H1 (cell line): ENCODE measurements at regions not wholly inside any gene's neighbourhood (a gene's known extent, or its start where the extent isn't known, plus 50 kb on each side); places are given as distances from the start of the nearest gene placed in this dataset.

Source experiments
- CTCF ChIA-PET: fragments of 300-600 bp; sonication (Branson Sonifier 250); formaldehyde crosslinking; loops from one replicate; lab custom pipeline; 2021; ENCODE audit not compliant: partially characterized antibody; lab: Charles Lee
- POLR2A ChIA-PET: fragments of 300-600 bp; sonication (Branson Sonifier 250); formaldehyde crosslinking; loops from one replicate; lab custom pipeline; 2021; ENCODE audit warnings: inconsistent platforms; ENCODE audit not compliant: partially characterized antibody; lab: Charles Lee
- DNase-seq, 2 experiments: peaks; one replicate each; pipeline versions ENCODE4 v3.0.0 to v3.0.0-alpha.2; 2010 to 2022; ENCODE audit warnings: low spot score in 2 of 2, low read depth in 1 of 2, mixed read lengths in 1 of 2
- FAIRE-seq: peaks from 2 replicates; lab custom pipeline; 2011; peaks lifted over from hg19 to GRCh38; lab: Jason Lieb, UNC
- H2AFZ ChIP-seq: 2 replicates; pipeline ENCODE4 v1.8.1; 2012; ENCODE audit warnings: low read length, inconsistent platforms
- H2AK5ac ChIP-seq: 2 replicates; pipeline ENCODE4 v1.6.1; 2013; ENCODE audit warnings: low read depth, low read length
- H2BK120ac ChIP-seq: replicated peaks from 2 replicates; pipeline ENCODE3; 2013; ENCODE audit warnings: low read depth, low read length, inconsistent platforms
- H2BK12ac ChIP-seq: 2 replicates; pipeline ENCODE4 v1.6.1; 2013; ENCODE audit warnings: low read depth, low read length
- H2BK15ac ChIP-seq: 2 replicates; pipeline ENCODE4 v1.6.1; 2013; ENCODE audit warnings: low read length
- H2BK20ac ChIP-seq: 2 replicates; pipeline ENCODE4 v1.6.1; 2013; ENCODE audit warnings: low read length
- H2BK5ac ChIP-seq: 2 replicates; pipeline ENCODE4 v1.6.1; 2013; ENCODE audit warnings: low read depth, low read length
- H3K14ac ChIP-seq: 2 replicates; pipeline ENCODE4 v1.6.1; 2013; ENCODE audit warnings: inconsistent platforms; ENCODE audit not compliant: insufficient read length
- H3K18ac ChIP-seq: 2 replicates; pipeline ENCODE4 v1.6.1; 2013; ENCODE audit warnings: low read length; ENCODE audit errors: extremely low read depth
- H3K23ac ChIP-seq: 2 replicates; pipeline ENCODE4 v1.6.1; 2013; ENCODE audit warnings: inconsistent platforms; ENCODE audit not compliant: insufficient read length
- H3K23me2 ChIP-seq: 2 replicates; pipeline ENCODE4 v1.6.1; 2013; ENCODE audit warnings: low read depth, low read length
- H3K27ac ChIP-seq: 2 replicates; pipeline ENCODE4 v1.6.1; 2011; ENCODE audit warnings: low read depth, low read length, inconsistent platforms
- H3K27me3 ChIP-seq, 4 experiments: replicated peaks in 1 of 4; 1 replicate in 1 of 4; 2 replicates in 3 of 4; pipeline versions ENCODE4 v1.6.1 to v1.8.1; 2011 to 2013; ENCODE audit warnings: low read length in 3 of 4, mild to moderate bottlenecking in 3 of 4, inconsistent platforms in 2 of 4, mixed read lengths in 2 of 4, moderate library complexity in 1 of 4; ENCODE audit not compliant: control insufficient read depth in 3 of 4, insufficient read depth in 3 of 4; ENCODE audit errors: extremely low read depth in 1 of 4
- H3K36me3 ChIP-seq, 4 experiments: 2 replicates each; pipeline versions ENCODE4 v1.6.1 to v1.8.1; 2011 to 2013; ENCODE audit warnings: mild to moderate bottlenecking in 4 of 4, low read length in 3 of 4, moderate library complexity in 2 of 4, control low read depth in 1 of 4, inconsistent platforms in 1 of 4; ENCODE audit not compliant: insufficient read depth in 4 of 4, control insufficient read depth in 2 of 4
- H3K4ac ChIP-seq: replicated peaks from 2 replicates; pipeline ENCODE3; 2013; ENCODE audit warnings: low read length, low read depth, mixed read lengths, inconsistent platforms; ENCODE audit not compliant: insufficient read length
- H3K4me1 ChIP-seq, 4 experiments: replicated peaks in 1 of 4; 1 replicate in 1 of 4; 2 replicates in 3 of 4; pipeline versions ENCODE4 v1.6.1 to v1.8.1; 2011 to 2013; ENCODE audit warnings: low read length in 3 of 4, inconsistent platforms in 2 of 4, mixed read lengths in 1 of 4; ENCODE audit not compliant: insufficient read depth in 4 of 4, control insufficient read depth in 3 of 4
- H3K4me2 ChIP-seq, 2 experiments: 2 replicates each; pipeline versions ENCODE4 v1.6.1 to v1.8.1; 2011 to 2013; ENCODE audit warnings: low read depth in 2 of 2, low read length in 2 of 2, control low read depth in 1 of 2, inconsistent platforms in 1 of 2, mild to moderate bottlenecking in 1 of 2; ENCODE audit not compliant: insufficient read depth in 1 of 2
- H3K4me3 ChIP-seq, 4 experiments: fragments of 200-600, 300-600 bp in 1 of 4; sonication (generic), shearing (Covaris generic), sonication (Bioruptor Twin) in 1 of 4; 2 replicates each; pipeline versions ENCODE4 v1.5.1 to v1.8.1; 2011 to 2016; ENCODE audit warnings: low read length in 4 of 4, low read depth in 3 of 4, control low read depth in 2 of 4, inconsistent platforms in 2 of 4, mild to moderate bottlenecking in 2 of 4, mixed read lengths in 1 of 4, moderate library complexity in 1 of 4; ENCODE audit not compliant: insufficient read depth in 2 of 4; ENCODE audit errors: extremely low read depth in 1 of 4
- H3K56ac ChIP-seq: replicated peaks from 2 replicates; pipeline ENCODE3; 2013; ENCODE audit warnings: low read depth, mild to moderate bottlenecking, mixed read lengths, low read length, inconsistent platforms; ENCODE audit not compliant: insufficient read length
- H3K79me1 ChIP-seq: 2 replicates; pipeline ENCODE4 v1.6.1; 2013; ENCODE audit warnings: low read depth, low read length, control low read depth
- H3K79me2 ChIP-seq, 2 experiments: 2 replicates each; pipeline versions ENCODE4 v1.6.1 to v1.8.1; 2012 to 2013; ENCODE audit warnings: low read length in 2 of 2, mild to moderate bottlenecking in 2 of 2, inconsistent platforms in 1 of 2; ENCODE audit not compliant: insufficient read depth in 2 of 2, control insufficient read depth in 1 of 2
- H3K9ac ChIP-seq, 4 experiments: replicated peaks in 1 of 4; 1 replicate in 1 of 4; 2 replicates in 3 of 4; pipeline versions ENCODE4 v1.6.1 to v1.8.1; 2011 to 2013; ENCODE audit warnings: low read depth in 3 of 4, low read length in 3 of 4, control low read depth in 2 of 4, mild to moderate bottlenecking in 2 of 4, moderate library complexity in 2 of 4, inconsistent platforms in 1 of 4; ENCODE audit errors: extremely low read depth in 1 of 4
- H3K9me3 ChIP-seq, 2 experiments: 2 replicates each; pipeline versions ENCODE4 v1.6.1 to v1.8.1; 2012 to 2013; ENCODE audit warnings: mild to moderate bottlenecking in 2 of 2, moderate library complexity in 2 of 2, control low read depth in 1 of 2, inconsistent platforms in 1 of 2, low read depth in 1 of 2, low read length in 1 of 2, mixed read lengths in 1 of 2; ENCODE audit not compliant: insufficient read depth in 2 of 2
- H4K20me1 ChIP-seq, 2 experiments: replicated peaks in 1 of 2; 2 replicates each; pipeline versions ENCODE3 to v1.8.1; 2011 to 2013; ENCODE audit warnings: inconsistent platforms in 2 of 2, low read length in 2 of 2, mild to moderate bottlenecking in 1 of 2; ENCODE audit not compliant: insufficient read depth in 2 of 2, control insufficient read depth in 1 of 2
- H4K5ac ChIP-seq: 2 replicates; pipeline ENCODE4 v1.6.1; 2013; ENCODE audit warnings: low read length, low read depth, mixed read lengths, inconsistent platforms; ENCODE audit not compliant: insufficient read length
- H4K8ac ChIP-seq: 2 replicates; pipeline ENCODE4 v1.8.0; 2013; ENCODE audit warnings: mild to moderate bottlenecking, moderate library complexity, low read length, inconsistent platforms; ENCODE audit not compliant: insufficient read depth; ENCODE audit errors: extremely low read depth
- H4K91ac ChIP-seq: replicated peaks from 2 replicates; pipeline ENCODE3; 2013; ENCODE audit warnings: low read length, mixed read lengths, inconsistent platforms; ENCODE audit not compliant: insufficient read length
- HDAC2 ChIP-seq, 2 experiments: fragments of 300-600 bp in 1 of 2; sonication (generic) in 1 of 2; IDR thresholded peaks; 2 replicates each; pipeline ENCODE4 v1.6.1; 2011 to 2012; ENCODE audit warnings: low read depth in 2 of 2, low read length in 2 of 2, mild to moderate bottlenecking in 2 of 2, moderate library complexity in 2 of 2, borderline replicate concordance in 1 of 2, inconsistent platforms in 1 of 2
- SP1 ChIP-seq: IDR thresholded peaks from 2 replicates; pipeline ENCODE4 v1.6.1; 2011; ENCODE audit warnings: low read depth, low read length
- TBP ChIP-seq: IDR thresholded peaks from 2 replicates; pipeline ENCODE4 v1.6.1; 2011; ENCODE audit warnings: low read depth, low read length, improper control_type of control experiment
- WGBS, 2 experiments: shearing (Covaris generic) in 1 of 2; methylation state at CpG; one replicate each; pipeline versions ENCODE4 v1.1.6 to v1.1.7; 2013 to 2015; ENCODE audit warnings: low lambda C conversion rate in 2 of 2, mixed read lengths in 2 of 2, inconsistent platforms in 1 of 2, low coverage in 1 of 2, missing lambda C conversion rate in 1 of 2; ENCODE audit not compliant: insufficient replicate concordance in 2 of 2, insufficient coverage in 1 of 2, insufficient read length in 1 of 2; ENCODE audit errors: extremely low coverage in 1 of 2, missing lambda C conversion rate in 1 of 2; 5-methylcytosine and 5-hydroxymethylcytosine counted together
- TF ChIP-seq, protein P1 (sequence below): IDR thresholded peaks from 2 replicates; pipeline ENCODE4 v1.6.1; 2012; ENCODE audit warnings: low read length, inconsistent platforms

GRCh38 chr16:6286176-6286575 is 1046.5 kb upstream of the RBFOX1 start:
- ChIA-PET CTCF (interaction anchor here (1.2 kb wide), 1 partner anchor 121 kb away, joined by 4 read pairs; no protein-coding TSS in a partner anchor), POLR2A (no interaction called here)
- no peaks in the 10 kb centered on the region for H3K36me3 ChIP-seq
- H3K79me2 ChIP-seq, result no peaks in the 10 kb centered on the region
- no peak overlapping the region for H3K56ac ChIP-seq
- no peak for TF ChIP-seq TBP
- TF ChIP-seq HDAC2 (IDR thresholded peaks at IDR 0.05; ENCODE audit: borderline replicate concordance in 1 of 2, low read depth in 2 of 2, low read length in 2 of 2), result no peak
- TF ChIP-seq, protein P1, sequence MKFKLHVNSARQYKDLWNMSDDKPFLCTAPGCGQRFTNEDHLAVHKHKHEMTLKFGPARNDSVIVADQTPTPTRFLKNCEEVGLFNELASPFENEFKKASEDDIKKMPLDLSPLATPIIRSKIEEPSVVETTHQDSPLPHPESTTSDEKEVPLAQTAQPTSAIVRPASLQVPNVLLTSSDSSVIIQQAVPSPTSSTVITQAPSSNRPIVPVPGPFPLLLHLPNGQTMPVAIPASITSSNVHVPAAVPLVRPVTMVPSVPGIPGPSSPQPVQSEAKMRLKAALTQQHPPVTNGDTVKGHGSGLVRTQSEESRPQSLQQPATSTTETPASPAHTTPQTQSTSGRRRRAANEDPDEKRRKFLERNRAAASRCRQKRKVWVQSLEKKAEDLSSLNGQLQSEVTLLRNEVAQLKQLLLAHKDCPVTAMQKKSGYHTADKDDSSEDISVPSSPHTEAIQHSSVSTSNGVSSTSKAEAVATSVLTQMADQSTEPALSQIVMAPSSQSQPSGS, result no peak
- TF ChIP-seq SP1, result no peak
- no peak overlapping the region for H3K9ac ChIP-seq
- no peaks in the 10 kb centered on the region for H3K23me2 ChIP-seq
- H3K79me1 ChIP-seq, result no peaks in the 10 kb centered on the region
- H2BK5ac ChIP-seq, result no peak overlapping the region
- peak overlapping the region; percentile 64; the same call in 1 of the 2 replicates for H2BK20ac ChIP-seq
- no peak overlapping the region for H2AFZ ChIP-seq
- H3K23ac ChIP-seq, result no peak overlapping the region
- peaks cover 3 to 12% (median 10%) of the 10 kb centered on the region in 4 experiments for H3K4me1 ChIP-seq
- H3K4me2 ChIP-seq, result no peak overlapping the region
- no peak overlapping the region for H2AK5ac ChIP-seq
- H3K9me3 ChIP-seq, result 0 out of 4 replicates have a peak, but pooled peaks cover 0 to 5% of the 10 kb centered on the region in 2 experiments
- WGBS, 2 experiments, result 97% methylated on average over 2 of the region's 2 CpGs; no CpG with 5 or more reads in 1 of the 2 experiments
- H3K27ac ChIP-seq, result no peak overlapping the region
- H3K4ac ChIP-seq, result peak overlapping the region; percentile 58
- H3K27me3 ChIP-seq, result no peaks in the 10 kb centered on the region
- H4K91ac ChIP-seq, result peak overlapping the region; percentile 31
- no peak overlapping the region for H4K8ac ChIP-seq
- peak in 1 of 2 experiments; percentile 2 for DNase-seq
- FAIRE-seq, result no peak
- H2BK12ac ChIP-seq, result no peak overlapping the region
- no peak overlapping the region for H4K5ac ChIP-seq
- H3K18ac ChIP-seq, result no peak overlapping the region
- no peak overlapping the region for H2BK120ac ChIP-seq
- no peaks in the 10 kb centered on the region for H4K20me1 ChIP-seq
- no peak overlapping the region for H3K14ac ChIP-seq
- H3K4me3 ChIP-seq, result no peak overlapping the region
- no peak overlapping the region for H2BK15ac ChIP-seq
